ENCODE measurements at regions not wholly inside any gene's neighbourhood (a gene's known extent, or its start where the extent isn't known, plus 50 kb on each side); places are given as distances from the start of the nearest gene placed in this dataset.

GRCh38 chr3:28669870-28670269, 321.2 kb upstream of the AZI2 start:
- H3K4me3 ChIP-seq (ENCODE audit: low read length) = no peak overlapping the region
- DNase-seq (ENCODE audit: low read depth) = no peak
- no peak for TF ChIP-seq CTCF (conservative IDR thresholded peaks at IDR 0.05; ENCODE audit: low read depth, low read length)

- no peak for DNase-seq (ENCODE audit: low read depth)
- H3K4me3 ChIP-seq (ENCODE audit: low read length) = no peak overlapping the region
- TF ChIP-seq CTCF (conservative IDR thresholded peaks at IDR 0.05; ENCODE audit: low read depth, low read length) = no peak
Measured at GRCh38 chr3:28672406-28672805, 323.8 kb upstream of the AZI2 start.

- H3K4me3 ChIP-seq (ENCODE audit: low read length) = no peak overlapping the region
- no peak for DNase-seq (ENCODE audit: low read depth)
- no peak for TF ChIP-seq CTCF (conservative IDR thresholded peaks at IDR 0.05; ENCODE audit: low read depth, low read length)
Measured at GRCh38 chr3:28673446-28673845, 324.8 kb upstream of the AZI2 start.

- no peak for DNase-seq (ENCODE audit: low read depth)
- H3K4me3 ChIP-seq (ENCODE audit: low read length) = no peak overlapping the region
- TF ChIP-seq CTCF (conservative IDR thresholded peaks at IDR 0.05; ENCODE audit: low read depth, low read length) = no peak
Measured at GRCh38 chr3:28674212-28674611, 325.6 kb upstream of the AZI2 start.

GRCh38 chr3:28677581-28677980, 329.0 kb upstream of the AZI2 start:
- DNase-seq (ENCODE audit: low read depth) = no peak
- TF ChIP-seq CTCF (conservative IDR thresholded peaks at IDR 0.05; ENCODE audit: low read depth, low read length) = no peak

GRCh38 chr3:28678086-28678485, 329.5 kb upstream of the AZI2 start:
- no peak for DNase-seq (ENCODE audit: low read depth)
- no peak overlapping the region for H3K4me3 ChIP-seq (ENCODE audit: low read length)
- no peak for TF ChIP-seq CTCF (conservative IDR thresholded peaks at IDR 0.05; ENCODE audit: low read depth, low read length)

More at GRCh38 chr3:28677581-28677980, 329.0 kb upstream of the AZI2 start:
- no peak overlapping the region for H3K4me3 ChIP-seq (ENCODE audit: low read length)

GRCh38 chr3:28680050-28680449, 331.4 kb upstream of the AZI2 start:
- no peak overlapping the region for H3K4me3 ChIP-seq (ENCODE audit: low read length)
- TF ChIP-seq CTCF (conservative IDR thresholded peaks at IDR 0.05; ENCODE audit: low read depth, low read length) = no peak
- no peak for DNase-seq (ENCODE audit: low read depth)

All from retinal pigment epithelial cell (primary cell).